RWPE2 (cell line): ENCODE measurements at regions not wholly inside any gene's neighbourhood (a gene's known extent, or its start where the extent isn't known, plus 50 kb on each side); places are given as distances from the start of the nearest gene placed in this dataset.

Source experiments
- ATAC-seq: fragments of 200-7000 bp; cut with Tn5 transposase; 3 replicates; pipeline ENCODE4 v1.9.1; 2021; ENCODE audit warnings: low read depth
- DNase-seq: peaks from one replicate; pipeline ENCODE4 v3.0.0-alpha.2; 2020; ENCODE audit warnings: low spot score
- H3K27ac ChIP-seq: fragments of 450-650 bp; 2 replicates; pipeline ENCODE4 v1.5.1; 2017; ENCODE audit warnings: mild to moderate bottlenecking; ENCODE audit not compliant: poor library complexity, severe bottlenecking
- H3K27me3 ChIP-seq: fragments of 250-450 bp; sonication (Bioruptor Pico); 2 replicates; pipeline ENCODE4 v1.5.1; 2021; ENCODE audit warnings: mild to moderate bottlenecking, moderate library complexity; ENCODE audit not compliant: insufficient read depth, poor library complexity, severe bottlenecking
- H3K36me3 ChIP-seq: fragments of 250-450 bp; sonication (Bioruptor Pico); 2 replicates; pipeline ENCODE4 v1.5.1; 2020; ENCODE audit warnings: low read depth, mild to moderate bottlenecking, moderate library complexity
- H3K4me1 ChIP-seq: fragments of 250-450 bp; sonication (Bioruptor Pico); 2 replicates; pipeline ENCODE4 v1.5.1; 2021; ENCODE audit warnings: mild to moderate bottlenecking, moderate library complexity; ENCODE audit not compliant: insufficient read depth, poor library complexity, severe bottlenecking
- H3K4me3 ChIP-seq: fragments of 250-450 bp; sonication (Bioruptor Pico); 2 replicates; pipeline ENCODE4 v1.5.1; 2021; ENCODE audit warnings: mild to moderate bottlenecking, moderate library complexity; ENCODE audit not compliant: severe bottlenecking
- H3K9me3 ChIP-seq: fragments of 250-450 bp; sonication (Bioruptor Pico); 2 replicates; pipeline ENCODE4 v1.5.1; 2021; ENCODE audit warnings: mild to moderate bottlenecking, moderate library complexity; ENCODE audit not compliant: severe bottlenecking
- TF ChIP-seq, protein P1 (sequence below): fragments of 450-650 bp; IDR thresholded peaks from one replicate; pipeline ENCODE4 v1.5.1; 2017; ENCODE audit warnings: mild to moderate bottlenecking, moderate library complexity; ENCODE audit not compliant: poor library complexity, severe bottlenecking

DNA sequence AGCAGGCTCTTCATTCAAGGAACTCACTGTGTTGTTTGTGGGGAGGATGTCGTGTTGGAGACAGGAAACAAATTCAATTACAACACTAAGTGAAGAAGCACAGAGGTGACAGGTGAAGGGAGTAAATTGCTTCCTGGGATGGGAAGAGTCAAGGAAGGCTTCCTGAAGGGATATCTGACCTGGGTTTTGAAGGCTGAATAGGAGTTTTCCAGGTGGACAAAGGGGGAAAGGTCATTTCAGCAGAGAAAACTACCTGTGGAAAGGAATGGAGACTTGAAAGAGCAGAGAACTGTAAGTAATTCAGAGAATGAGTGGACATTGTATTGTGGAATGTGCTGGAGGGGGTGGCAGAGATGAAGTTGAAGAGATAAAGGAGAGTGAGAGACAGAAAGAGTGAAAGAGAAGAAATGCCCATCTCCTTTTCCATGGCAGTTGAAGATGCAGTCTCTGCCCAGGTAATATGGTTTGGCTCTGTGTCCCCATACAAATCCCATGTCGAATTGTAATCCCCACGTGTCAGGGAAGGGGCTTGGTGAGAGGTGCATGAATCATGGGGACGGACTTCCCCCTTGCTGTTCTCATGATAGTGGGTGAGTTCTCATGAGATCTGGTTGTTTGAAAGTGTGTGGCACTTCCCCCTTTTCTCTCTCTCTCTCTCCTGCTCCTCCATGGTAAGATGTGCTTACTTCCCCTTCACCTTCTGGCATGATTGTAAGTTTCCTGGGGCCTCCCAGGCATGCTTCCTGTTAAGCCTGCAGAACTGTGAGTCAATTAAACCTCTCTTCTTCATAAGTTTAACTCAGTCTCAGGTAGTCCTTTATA is 205.7 kb upstream of the BCOR start:
- H3K9me3 ChIP-seq, result no peaks in the 10 kb centered on the region
- DNase-seq (no peak), ATAC-seq (no peak)
- no peak overlapping the region for H3K27ac ChIP-seq
- H3K4me1 ChIP-seq, result no peaks in the 10 kb centered on the region
- H3K27me3 ChIP-seq, result no peaks in the 10 kb centered on the region
- H3K4me3 ChIP-seq, result no peak overlapping the region
- TF ChIP-seq, protein P1, sequence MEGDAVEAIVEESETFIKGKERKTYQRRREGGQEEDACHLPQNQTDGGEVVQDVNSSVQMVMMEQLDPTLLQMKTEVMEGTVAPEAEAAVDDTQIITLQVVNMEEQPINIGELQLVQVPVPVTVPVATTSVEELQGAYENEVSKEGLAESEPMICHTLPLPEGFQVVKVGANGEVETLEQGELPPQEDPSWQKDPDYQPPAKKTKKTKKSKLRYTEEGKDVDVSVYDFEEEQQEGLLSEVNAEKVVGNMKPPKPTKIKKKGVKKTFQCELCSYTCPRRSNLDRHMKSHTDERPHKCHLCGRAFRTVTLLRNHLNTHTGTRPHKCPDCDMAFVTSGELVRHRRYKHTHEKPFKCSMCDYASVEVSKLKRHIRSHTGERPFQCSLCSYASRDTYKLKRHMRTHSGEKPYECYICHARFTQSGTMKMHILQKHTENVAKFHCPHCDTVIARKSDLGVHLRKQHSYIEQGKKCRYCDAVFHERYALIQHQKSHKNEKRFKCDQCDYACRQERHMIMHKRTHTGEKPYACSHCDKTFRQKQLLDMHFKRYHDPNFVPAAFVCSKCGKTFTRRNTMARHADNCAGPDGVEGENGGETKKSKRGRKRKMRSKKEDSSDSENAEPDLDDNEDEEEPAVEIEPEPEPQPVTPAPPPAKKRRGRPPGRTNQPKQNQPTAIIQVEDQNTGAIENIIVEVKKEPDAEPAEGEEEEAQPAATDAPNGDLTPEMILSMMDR, result no peak
- no peaks in the 10 kb centered on the region for H3K36me3 ChIP-seq

DNA sequence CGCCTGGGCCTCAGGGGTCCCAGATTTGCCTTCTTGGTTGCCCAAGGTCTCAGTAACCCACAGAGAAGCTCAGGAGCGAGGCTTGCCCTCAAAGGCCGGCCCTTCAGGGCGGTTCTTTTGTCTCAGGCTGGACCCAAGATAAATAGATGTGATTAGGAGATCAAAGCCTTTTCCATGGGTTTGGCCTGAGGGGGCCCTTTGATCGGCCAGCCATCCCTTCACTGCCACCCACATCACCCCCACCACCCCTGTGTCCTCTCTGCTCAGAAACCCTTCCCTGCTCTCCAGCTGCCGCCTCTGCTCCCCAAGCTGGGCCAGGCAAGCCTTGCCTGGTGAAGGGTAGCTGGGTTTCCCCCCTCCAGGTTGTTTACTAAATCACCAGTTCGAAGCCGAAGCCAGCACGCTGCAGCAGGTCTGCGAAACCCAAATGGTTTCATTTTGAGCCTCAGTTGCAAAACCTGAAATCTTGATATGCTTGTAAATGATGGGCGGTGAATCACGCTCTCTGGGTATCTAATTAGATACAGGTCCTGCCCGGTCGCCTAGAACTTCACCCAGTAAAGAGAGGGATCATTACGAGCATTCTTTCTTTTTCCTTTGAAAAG is 202.6 kb upstream of the BCOR start:
- no peak for ATAC-seq
- no peak for DNase-seq
- Histone ChIP-seq H3K36me3 (no peaks in the 10 kb centered on the region), H3K9me3 (no peaks in the 10 kb centered on the region), H3K27me3 (no peaks in the 10 kb centered on the region), H3K27ac (no peak overlapping the region), H3K4me1 (no peaks in the 10 kb centered on the region), H3K4me3 (no peak overlapping the region)
- TF ChIP-seq, protein P1, result no peak

DNA sequence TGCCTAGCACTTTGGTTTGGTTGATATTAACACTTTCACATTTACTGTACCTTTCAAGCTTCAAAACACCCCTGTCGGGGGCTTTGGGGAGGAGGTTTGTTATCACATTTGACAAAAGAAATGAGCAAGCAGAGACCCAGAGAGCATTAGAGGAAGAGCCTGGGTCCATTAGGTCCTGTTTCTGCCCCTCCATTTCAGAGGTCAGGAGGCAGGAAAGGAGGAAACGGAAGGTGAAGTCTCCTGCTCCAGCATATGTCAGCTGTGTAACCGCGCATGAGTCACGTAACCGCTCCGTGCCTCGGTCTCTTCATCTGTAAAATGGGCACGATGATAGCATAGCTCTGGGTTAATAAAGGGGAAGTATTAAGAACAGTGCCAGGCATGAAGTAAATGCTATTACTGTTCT is 201.9 kb upstream of the BCOR start:
- Histone ChIP-seq H3K4me1 (no peaks in the 10 kb centered on the region), H3K9me3 (no peaks in the 10 kb centered on the region), H3K36me3 (no peaks in the 10 kb centered on the region), H3K27me3 (no peaks in the 10 kb centered on the region), H3K27ac (no peak overlapping the region), H3K4me3 (no peak overlapping the region)
- ATAC-seq, result no peak
- DNase-seq, result no peak
- TF ChIP-seq, protein P1, result no peak

DNA sequence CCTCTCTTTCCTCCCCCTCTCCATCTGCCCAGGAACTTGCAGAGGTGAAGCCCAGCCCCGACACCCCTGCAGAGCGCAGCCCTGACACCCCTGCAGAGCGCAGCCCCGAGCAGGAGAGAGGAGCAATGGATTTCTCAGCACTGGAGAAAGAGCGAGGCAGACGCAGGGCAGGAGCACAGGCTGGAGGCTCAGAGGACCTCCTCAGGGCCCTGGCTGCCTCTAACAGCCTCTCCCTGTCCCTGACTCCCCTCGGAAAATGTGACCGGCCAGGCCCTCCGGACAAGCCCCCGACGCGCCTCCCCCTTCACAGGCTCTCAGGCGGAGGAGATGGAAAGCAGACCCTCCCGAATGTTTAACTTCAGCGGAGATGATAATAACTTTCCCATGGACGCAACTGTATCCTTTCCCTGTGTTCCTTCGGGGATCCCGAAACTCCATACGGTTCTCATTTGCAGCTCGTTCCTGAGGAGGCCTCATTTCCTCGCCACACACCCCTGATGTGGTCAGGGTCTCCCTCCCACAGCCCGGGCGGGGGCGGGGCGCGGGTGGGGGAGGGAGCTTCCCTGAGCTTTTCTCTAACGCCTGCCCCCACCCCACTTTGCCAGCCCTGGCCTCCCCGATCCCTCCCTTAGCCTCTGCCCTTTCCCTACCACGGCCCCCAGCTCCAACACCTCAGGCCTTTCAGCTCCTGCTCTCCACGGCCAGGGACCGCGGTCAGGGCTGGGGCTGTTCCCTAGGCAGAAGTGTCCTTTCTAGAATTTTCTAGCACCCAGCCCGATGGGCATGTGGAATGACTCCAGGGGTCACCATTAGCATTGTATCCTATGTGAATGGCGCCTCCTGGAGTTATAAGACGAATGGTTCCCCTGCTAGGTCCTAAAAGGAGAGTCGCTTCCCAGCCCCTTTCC is 201.1 kb upstream of the BCOR start:
- Histone ChIP-seq H3K27me3 (no peaks in the 10 kb centered on the region), H3K36me3 (no peaks in the 10 kb centered on the region), H3K4me3 (no peak overlapping the region), H3K4me1 (no peaks in the 10 kb centered on the region), H3K27ac (no peak overlapping the region), H3K9me3 (no peaks in the 10 kb centered on the region)
- TF ChIP-seq, protein P1, result no peak
- DNase-seq (no peak), ATAC-seq (no peak)
